HEK293T (cell line): ENCODE measurements at regions not wholly inside any gene's neighbourhood (a gene's known extent, or its start where the extent isn't known, plus 50 kb on each side); places are given as distances from the start of the nearest gene placed in this dataset.
"Not testable (repeated sequence)": the region's sequence is repeated elsewhere in the genome, so short reads cannot be mapped to it uniquely, and the experiment has no call there.

Experiments
- CTCF ChIA-PET: fragments of 350-600 bp; formaldehyde crosslinking; extraction: SDS; loops from one replicate; lab custom pipeline; 2021; ENCODE audit warnings: antibody characterized with exemption, inconsistent platforms; lab: Yijun Ruan, JAX
- POLR2A ChIA-PET: fragments of 350-600 bp; formaldehyde crosslinking; extraction: SDS; loops from one replicate; lab custom pipeline; 2020; ENCODE audit warnings: antibody characterized with exemption, inconsistent platforms; lab: Yijun Ruan, JAX
- DNase-seq: peaks from one replicate; pipeline ENCODE4 v3.0.0; 2012; ENCODE audit warnings: mixed read lengths; ENCODE audit errors: extremely low spot score
- FOXA1 ChIP-seq: fragments of 450-650 bp; IDR thresholded peaks from 2 replicates; pipeline ENCODE4 v1.6.1; 2016; ENCODE audit warnings: mild to moderate bottlenecking
- TF ChIP-seq, protein P1 (sequence below): fragments of 450-650 bp; IDR thresholded peaks from 2 replicates; pipeline ENCODE4 v1.6.1; 2016

DNA sequence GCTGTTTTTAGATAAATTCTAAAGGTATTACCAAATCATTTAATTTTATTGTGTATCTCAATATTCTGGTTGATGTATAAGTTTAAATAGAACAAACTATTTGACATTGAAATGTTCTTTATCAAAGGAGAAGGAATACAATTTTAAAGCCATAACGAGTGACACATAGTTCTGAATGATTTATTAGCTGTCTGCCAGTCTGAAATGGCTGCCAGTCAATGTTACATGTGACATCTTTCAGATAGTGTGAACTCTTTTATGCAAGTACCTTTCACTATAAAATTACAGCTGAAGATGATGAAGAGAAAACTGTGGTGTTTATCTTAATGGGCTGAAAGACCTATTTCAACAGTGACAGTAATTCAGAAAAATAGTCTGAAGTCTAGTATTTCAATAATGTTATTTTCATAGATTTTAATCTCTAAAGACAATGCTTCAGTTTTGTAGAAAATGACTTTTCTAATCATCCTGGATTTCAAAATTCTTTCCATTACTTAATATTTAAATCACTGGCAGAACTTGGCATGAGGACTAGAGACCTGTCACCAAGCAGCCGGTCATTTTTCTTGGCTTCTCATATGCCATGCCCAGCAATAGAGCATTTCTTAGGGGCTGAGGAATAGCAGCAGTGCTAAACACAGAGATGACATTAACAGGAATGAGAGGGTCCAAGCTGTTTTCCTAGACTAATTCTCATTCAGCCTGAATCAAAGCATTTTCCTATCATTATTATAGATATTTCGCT is 178.5 kb upstream of the C1QTNF3 start:
- DNase-seq, POLR2A ChIA-PET: not testable (repeated sequence)
- CTCF ChIA-PET, result interaction anchor here (0.6 kb wide), 1 partner anchor 1158 kb away, joined by 3 read pairs; no protein-coding TSS in a partner anchor
- TF ChIP-seq, protein P1, sequence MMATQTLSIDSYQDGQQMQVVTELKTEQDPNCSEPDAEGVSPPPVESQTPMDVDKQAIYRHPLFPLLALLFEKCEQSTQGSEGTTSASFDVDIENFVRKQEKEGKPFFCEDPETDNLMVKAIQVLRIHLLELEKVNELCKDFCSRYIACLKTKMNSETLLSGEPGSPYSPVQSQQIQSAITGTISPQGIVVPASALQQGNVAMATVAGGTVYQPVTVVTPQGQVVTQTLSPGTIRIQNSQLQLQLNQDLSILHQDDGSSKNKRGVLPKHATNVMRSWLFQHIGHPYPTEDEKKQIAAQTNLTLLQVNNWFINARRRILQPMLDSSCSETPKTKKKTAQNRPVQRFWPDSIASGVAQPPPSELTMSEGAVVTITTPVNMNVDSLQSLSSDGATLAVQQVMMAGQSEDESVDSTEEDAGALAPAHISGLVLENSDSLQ, result peak; percentile 87

- CTCF ChIA-PET, DNase-seq, POLR2A ChIA-PET: not testable (repeated sequence)
Measured at GRCh38 chr5:34223158-34223557, 180.1 kb upstream of the C1QTNF3 start.

DNA sequence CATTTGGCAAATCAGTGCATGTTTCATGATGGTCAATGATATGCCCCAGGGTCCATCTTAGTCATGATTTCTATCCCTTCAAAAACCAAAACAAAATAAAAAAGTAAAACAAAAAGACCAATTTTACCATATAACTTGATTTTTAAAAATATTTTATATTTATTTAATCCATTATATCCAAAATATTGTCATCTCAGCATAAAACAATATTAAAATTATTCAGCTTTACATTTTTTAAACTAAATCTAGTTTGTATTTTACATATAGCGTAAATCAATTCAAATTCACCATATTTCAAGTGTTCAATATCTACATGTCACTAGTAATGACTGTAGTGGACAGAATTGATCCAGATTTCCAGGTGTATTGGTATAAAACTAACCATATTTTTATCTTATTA is 187.4 kb upstream of the C1QTNF3 start:
- POLR2A ChIA-PET, result not testable (repeated sequence)

GRCh38 chr5:34243802-34244201 is 200.8 kb upstream of the C1QTNF3 start:
- DNase-seq, POLR2A ChIA-PET, CTCF ChIA-PET: not testable (repeated sequence)

More for the DNA sequence above, 187.4 kb upstream of the C1QTNF3 start:
- DNase-seq, CTCF ChIA-PET: not testable (repeated sequence)

GRCh38 chr5:34244281-34245031 is 201.4 kb upstream of the C1QTNF3 start:
- POLR2A ChIA-PET, CTCF ChIA-PET, DNase-seq: not testable (repeated sequence)

DNA sequence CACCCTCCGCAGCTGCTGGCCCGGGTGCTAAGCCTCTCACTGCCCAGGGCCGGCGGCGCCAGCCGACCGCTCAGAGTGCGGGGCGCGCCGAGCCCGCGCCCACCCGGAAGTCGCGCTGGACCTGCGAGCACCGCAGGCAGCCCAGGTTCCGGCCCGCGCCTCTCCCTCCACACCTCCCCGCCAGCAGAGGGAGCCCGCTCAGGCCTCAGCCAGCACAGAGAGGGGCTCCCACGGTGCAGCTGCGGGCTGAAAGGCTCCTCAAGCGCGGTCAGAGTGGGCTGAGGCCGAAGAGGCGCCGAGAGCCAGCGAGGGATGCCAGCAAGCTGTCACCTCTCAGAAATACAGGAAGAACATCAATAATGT is 202.0 kb upstream of the C1QTNF3 start:
- POLR2A ChIA-PET, DNase-seq, CTCF ChIA-PET: not testable (repeated sequence)

GRCh38 chr5:34245813-34246212 is 202.8 kb upstream of the C1QTNF3 start:
- DNase-seq, CTCF ChIA-PET, POLR2A ChIA-PET: not testable (repeated sequence)
- TF ChIP-seq FOXA1, result peak; percentile 78

DNA sequence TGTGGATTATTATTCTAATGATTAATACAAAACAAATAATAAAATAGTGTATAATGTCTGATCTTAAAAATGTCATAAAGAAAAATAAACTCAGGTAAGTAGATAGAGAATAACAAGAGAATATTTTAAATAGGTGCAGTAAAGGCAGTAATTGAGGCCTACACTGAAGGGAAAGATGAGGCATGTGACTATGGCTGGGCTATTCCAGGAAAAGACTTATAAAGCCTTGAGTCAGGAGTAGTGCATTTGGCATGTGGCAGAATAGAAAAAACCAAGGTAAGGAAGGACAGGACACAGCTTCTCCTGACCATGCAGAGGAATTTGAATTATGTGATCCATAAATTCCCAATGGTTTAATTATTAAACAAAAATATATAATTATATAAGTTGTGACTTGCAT is 215.6 kb upstream of the C1QTNF3 start:
- POLR2A ChIA-PET, DNase-seq, CTCF ChIA-PET: not testable (repeated sequence)

- POLR2A ChIA-PET, DNase-seq, CTCF ChIA-PET: not testable (repeated sequence)
Measured at GRCh38 chr5:34261020-34261419, 218.0 kb upstream of the C1QTNF3 start.

- POLR2A ChIA-PET, DNase-seq, CTCF ChIA-PET: not testable (repeated sequence)
Measured at GRCh38 chr5:34266151-34266550, 223.1 kb upstream of the C1QTNF3 start.

DNA sequence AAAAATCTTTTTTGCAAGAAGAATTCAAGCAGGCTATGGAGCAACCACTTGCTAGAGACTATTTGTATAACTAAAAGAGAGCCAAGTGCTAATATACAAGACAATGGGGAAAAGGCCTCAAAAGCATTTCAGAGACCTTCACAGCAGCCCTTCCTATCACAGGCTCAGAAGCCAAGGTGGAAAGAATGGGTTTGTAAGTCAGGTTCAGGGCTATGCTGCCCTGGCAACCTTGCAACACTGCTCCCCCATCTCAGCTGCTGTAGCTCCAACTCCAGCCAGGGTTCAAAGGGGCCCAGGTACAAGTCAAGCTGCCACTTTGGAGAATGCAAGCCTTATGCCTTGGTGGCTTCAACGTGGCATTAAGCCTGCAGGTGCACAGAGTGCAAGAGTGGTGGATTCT is 253.7 kb upstream of the C1QTNF3 start:
- POLR2A ChIA-PET, CTCF ChIA-PET, DNase-seq: not testable (repeated sequence)

GRCh38 chr5:34329201-34329600 is 286.2 kb upstream of the C1QTNF3 start:
- DNase-seq, POLR2A ChIA-PET, CTCF ChIA-PET: not testable (repeated sequence)

GRCh38 chr5:34329611-34330108 is 286.6 kb upstream of the C1QTNF3 start:
- DNase-seq, POLR2A ChIA-PET, CTCF ChIA-PET: not testable (repeated sequence)

DNA sequence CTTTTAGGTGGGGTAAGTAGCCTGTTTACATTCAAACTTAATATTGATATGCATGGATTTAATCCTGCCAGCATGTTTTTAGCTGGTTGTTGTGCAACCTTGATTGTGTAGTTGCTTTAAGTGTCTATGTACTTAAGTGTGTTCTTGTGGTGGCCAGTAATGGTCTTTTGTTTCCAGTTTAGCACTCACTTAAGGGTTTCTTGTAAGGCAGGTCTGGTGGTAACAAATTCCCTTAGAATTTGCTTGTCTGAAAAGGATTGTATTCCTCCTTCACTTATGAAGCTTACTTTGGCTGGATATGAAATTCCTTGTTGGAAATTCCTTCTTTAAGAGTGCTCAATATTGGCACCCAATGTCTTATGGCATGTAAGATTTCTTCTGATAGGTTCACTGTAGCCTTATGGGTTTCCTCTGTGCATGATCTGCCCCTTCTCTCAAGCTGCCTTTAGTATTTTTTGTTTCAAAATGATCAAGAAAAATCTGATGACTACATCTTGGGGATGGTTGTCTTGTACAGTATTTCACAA is 289.0 kb upstream of the C1QTNF3 start:
- POLR2A ChIA-PET, CTCF ChIA-PET, DNase-seq: not testable (repeated sequence)

GRCh38 chr5:34339408-34340001 is 296.5 kb upstream of the C1QTNF3 start:
- CTCF ChIA-PET, DNase-seq, POLR2A ChIA-PET: not testable (repeated sequence)

- POLR2A ChIA-PET, CTCF ChIA-PET, DNase-seq: not testable (repeated sequence)
Measured at GRCh38 chr5:34354440-34354839, 301.7 kb upstream of the RAI14 start.

DNA sequence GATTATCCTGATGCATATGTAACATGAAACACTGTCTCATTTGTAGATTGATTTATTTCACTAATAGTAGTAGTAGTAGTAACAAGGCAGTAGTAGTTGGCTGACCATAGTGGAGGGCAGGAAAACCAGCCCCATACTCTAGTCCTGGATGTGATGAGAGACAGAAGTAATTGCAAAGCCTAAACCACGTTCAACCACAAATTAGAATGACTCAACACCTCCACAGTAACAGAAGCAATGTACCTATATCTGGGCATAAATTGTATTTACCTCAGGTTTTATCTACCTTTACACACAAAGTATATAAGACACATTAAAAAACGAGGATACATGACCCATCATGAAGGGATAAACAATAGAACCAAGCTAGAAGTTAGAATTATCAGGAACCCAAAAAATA is 284.7 kb upstream of the RAI14 start:
- DNase-seq, CTCF ChIA-PET, POLR2A ChIA-PET: not testable (repeated sequence)
